CD4-positive, alpha-beta T cell (primary cell): ENCODE measurements at regions not wholly inside any gene's neighbourhood (a gene's known extent, or its start where the extent isn't known, plus 50 kb on each side); places are given as distances from the start of the nearest gene placed in this dataset.

Experiments
- ATAC-seq: fragments of 200-7000 bp; cut with Tn5 transposase; one replicate; pipeline ENCODE4 v1.10.0; 2022; ENCODE audit warnings: mild to moderate bottlenecking; ENCODE audit not compliant: poor library complexity
- CTCF ChIA-PET: fragments of 350-600 bp; sonication (Branson Sonifier 250); formaldehyde crosslinking; loops from one replicate; lab custom pipeline; 2021; ENCODE audit warnings: antibody characterized with exemption, inconsistent platforms; lab: Charles Lee
- POLR2A ChIA-PET: fragments of 350-600 bp; sonication (Branson Sonifier 250); formaldehyde crosslinking; loops from one replicate; lab custom pipeline; 2021; ENCODE audit warnings: antibody characterized with exemption, inconsistent platforms; lab: Charles Lee
- DNase-seq, 14 experiments: peaks; one replicate each; pipeline ENCODE4 v3.0.0-alpha.2; 2013 to 2020; ENCODE audit warnings: mixed read lengths in 2 of 14
- H3K27ac ChIP-seq, 2 donors: one replicate each; pipeline versions ENCODE4 v1.5.1 to v1.7.0; 2013; ENCODE audit warnings: low read length in 2 of 2, low read depth in 1 of 2, mild to moderate bottlenecking in 1 of 2
- H3K27me3 ChIP-seq, 2 experiments: 1 replicate in 1 of 2; 2 replicates in 1 of 2; pipeline versions ENCODE4 v1.6.1 to v1.7.0; 2013; ENCODE audit warnings: low read length in 2 of 2, control low read depth in 1 of 2, mild to moderate bottlenecking in 1 of 2, moderate library complexity in 1 of 2; ENCODE audit not compliant: insufficient read depth in 2 of 2, control insufficient read depth in 1 of 2
- H3K36me3 ChIP-seq: one replicate; pipeline ENCODE4 v1.6.1; 2013; ENCODE audit warnings: low read length, control low read depth; ENCODE audit not compliant: insufficient read depth
- H3K4me1 ChIP-seq: one replicate; pipeline ENCODE4 v1.6.1; 2013; ENCODE audit warnings: low read length, control low read depth; ENCODE audit not compliant: insufficient read depth
- H3K4me3 ChIP-seq: one replicate; pipeline ENCODE4 v1.5.1; 2013; ENCODE audit warnings: mild to moderate bottlenecking, low read length, moderate library complexity
- H3K9me3 ChIP-seq, 2 experiments: 1 replicate in 1 of 2; 2 replicates in 1 of 2; pipeline versions ENCODE4 v1.6.1 to v1.7.0; 2013; ENCODE audit warnings: low read length in 2 of 2, mild to moderate bottlenecking in 2 of 2, control low read depth in 1 of 2, moderate library complexity in 1 of 2; ENCODE audit not compliant: control insufficient read depth in 1 of 2, insufficient read depth in 1 of 2
- H3K27ac Mint-ChIP-seq: one replicate; pipeline ENCODE4 v1.8.0; 2020; ENCODE audit warnings: mixed read lengths
- H3K27me3 Mint-ChIP-seq: one replicate; pipeline ENCODE4 v1.8.0; 2021; ENCODE audit warnings: mixed read lengths
- H3K36me3 Mint-ChIP-seq: one replicate; pipeline ENCODE4 v1.8.0; 2021; ENCODE audit warnings: low read depth, mixed read lengths
- H3K4me1 Mint-ChIP-seq: one replicate; pipeline ENCODE4 v1.8.0; 2021; ENCODE audit warnings: low read depth, mixed read lengths
- H3K4me3 Mint-ChIP-seq: one replicate; pipeline ENCODE4 v1.8.0; 2020; ENCODE audit warnings: mild to moderate bottlenecking, mixed read lengths
- H3K9me3 Mint-ChIP-seq: one replicate; pipeline ENCODE4 v1.8.0; 2020; ENCODE audit warnings: mixed read lengths
- CTCF ChIP-seq: fragments of 200-600 bp; IDR thresholded peaks from one replicate; pipeline ENCODE4 v1.8.0; 2022; ENCODE audit warnings: antibody characterized with exemption, mild to moderate bottlenecking
- intact Hi-C, 2 experiments: fragments of 100-400 bp; cut with DNase I in 1 of 2; cut with micrococcal nuclease in 1 of 2; formaldehyde crosslinking; loops; one replicate each; pipeline versions ENCODE4 v1.15.1 to v1.9.0; 2023 to 2025; cut with DNase I, micrococcal nuclease

- intact Hi-C loops: no loop called here
- no peak overlapping the region for H3K27ac ChIP-seq
- Mint-ChIP-seq H3K4me1 (no peaks in the 10 kb centered on the region), H3K27ac (no peak overlapping the region), H3K36me3 (no peaks in the 10 kb centered on the region), H3K9me3 (no peaks in the 10 kb centered on the region), H3K4me3 (no peak overlapping the region), H3K27me3 (no peaks in the 10 kb centered on the region)
- H3K36me3 ChIP-seq: no peaks in the 10 kb centered on the region
- H3K4me3 ChIP-seq: no peak overlapping the region
- POLR2A ChIA-PET: interaction anchor here (1.0 to 1.6 kb wide), 3 partner anchors 11 to 148 kb away, joined by 3 read pairs; no protein-coding TSS in a partner anchor
- no peaks in the 10 kb centered on the region for H3K27me3 ChIP-seq
- ATAC-seq (no peak), DNase-seq (no peak)
- CTCF ChIA-PET: interaction anchor here (1.1 to 1.7 kb wide), 2 partner anchors 8 to 286 kb away, joined by 4 to 7 read pairs; no protein-coding TSS in a partner anchor
- no peak for TF ChIP-seq CTCF
- H3K4me1 ChIP-seq: peaks cover 9% of the 10 kb centered on the region
- no peaks in the 10 kb centered on the region for H3K9me3 ChIP-seq
Measured at GRCh38 chr3:46086986-46087385, 59.7 kb upstream of the XCR1 start.

GRCh38 chr3:46086083-46086437 lies 58.8 kb upstream of the XCR1 start:
- no peak for TF ChIP-seq CTCF
- H3K9me3 ChIP-seq: no peaks in the 10 kb centered on the region
- DNase-seq (no peak), ATAC-seq (no peak)
- peaks cover 9% of the 10 kb centered on the region for H3K4me1 ChIP-seq
- Mint-ChIP-seq H3K4me1 (no peaks in the 10 kb centered on the region), H3K27ac (no peak overlapping the region), H3K9me3 (no peaks in the 10 kb centered on the region), H3K36me3 (no peaks in the 10 kb centered on the region), H3K27me3 (no peaks in the 10 kb centered on the region), H3K4me3 (no peak overlapping the region)
- H3K36me3 ChIP-seq: no peaks in the 10 kb centered on the region
- CTCF ChIA-PET: no interaction called here
- intact Hi-C loops: no loop called here
- H3K4me3 ChIP-seq: no peak overlapping the region
- no peak overlapping the region for H3K27ac ChIP-seq
- POLR2A ChIA-PET: no interaction called here
- no peaks in the 10 kb centered on the region for H3K27me3 ChIP-seq

GRCh38 chr3:46085421-46086082 lies 58.3 kb upstream of the XCR1 start:
- no peak overlapping the region for H3K27ac Mint-ChIP-seq
- ChIA-PET POLR2A (no interaction called here), CTCF (interaction anchor here (0.6 to 2.8 kb wide), 2 partner anchors 147 to 1147 kb away, joined by 3 to 10 read pairs; no protein-coding TSS in a partner anchor)
- H3K4me1 Mint-ChIP-seq: no peaks in the 10 kb centered on the region
- H3K27me3 Mint-ChIP-seq: no peaks in the 10 kb centered on the region
- H3K9me3 Mint-ChIP-seq: no peaks in the 10 kb centered on the region
- H3K4me3 Mint-ChIP-seq: no peak overlapping the region
- Histone ChIP-seq H3K27me3 (no peaks in the 10 kb centered on the region), H3K9me3 (no peaks in the 10 kb centered on the region), H3K4me3 (no peak overlapping the region), H3K4me1 (peaks cover 9% of the 10 kb centered on the region), H3K27ac (no peak overlapping the region), H3K36me3 (no peaks in the 10 kb centered on the region)
- no peak for DNase-seq
- no peak for ATAC-seq
- TF ChIP-seq CTCF: no peak
- no peaks in the 10 kb centered on the region for H3K36me3 Mint-ChIP-seq
- intact Hi-C loops: no loop called here
